Suppressor macrophage treated with lipopolysaccharide for 4 hours (primary cell): ENCODE measurements at regions not wholly inside any gene's neighbourhood (a gene's known extent, or its start where the extent isn't known, plus 50 kb on each side); places are given as distances from the start of the nearest gene placed in this dataset.

Experiments used
- DNase-seq: peaks from one replicate; pipeline ENCODE4 v3.0.0-alpha.2; 2020

DNA sequence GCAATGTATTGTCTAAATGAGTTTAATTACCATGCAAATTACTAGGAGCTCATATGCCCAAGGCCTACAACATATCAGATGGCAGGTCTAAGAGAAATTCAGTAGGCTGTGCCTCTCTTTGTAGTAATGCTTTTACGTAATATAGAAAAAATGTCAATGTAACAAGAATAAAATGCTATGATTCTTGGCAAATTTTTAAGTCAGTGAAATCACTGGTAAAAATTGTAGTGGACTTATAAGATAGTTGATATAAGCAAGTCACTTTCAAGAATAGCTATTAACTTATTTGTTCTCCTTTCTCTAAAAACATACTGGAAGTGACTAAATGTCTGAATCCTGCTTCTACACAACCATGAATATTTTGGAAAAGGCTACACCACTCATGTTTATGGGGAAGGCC, 707.8 kb downstream of the TUSC7 start:
- no peak for DNase-seq

DNA sequence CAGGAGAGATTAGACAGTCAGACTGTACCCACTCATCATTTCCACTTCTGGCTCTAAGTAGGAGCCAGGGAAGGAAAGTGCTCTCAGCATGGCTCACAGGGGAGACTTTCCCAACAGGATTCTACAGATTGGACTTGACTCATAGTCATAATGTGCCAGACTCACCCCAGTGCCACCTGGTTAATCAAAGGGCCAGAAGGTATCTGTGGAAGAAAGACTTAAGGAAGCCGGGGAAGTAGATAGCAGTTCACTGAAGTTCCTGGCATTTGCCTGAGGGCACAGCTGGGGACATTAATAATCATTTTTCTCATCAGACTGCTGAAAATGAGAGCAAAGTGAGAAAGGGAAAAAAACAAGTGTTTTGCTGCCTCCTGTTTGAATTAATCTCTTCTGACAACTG, 717.5 kb downstream of the TUSC7 start:
- DNase-seq, result no peak

DNA sequence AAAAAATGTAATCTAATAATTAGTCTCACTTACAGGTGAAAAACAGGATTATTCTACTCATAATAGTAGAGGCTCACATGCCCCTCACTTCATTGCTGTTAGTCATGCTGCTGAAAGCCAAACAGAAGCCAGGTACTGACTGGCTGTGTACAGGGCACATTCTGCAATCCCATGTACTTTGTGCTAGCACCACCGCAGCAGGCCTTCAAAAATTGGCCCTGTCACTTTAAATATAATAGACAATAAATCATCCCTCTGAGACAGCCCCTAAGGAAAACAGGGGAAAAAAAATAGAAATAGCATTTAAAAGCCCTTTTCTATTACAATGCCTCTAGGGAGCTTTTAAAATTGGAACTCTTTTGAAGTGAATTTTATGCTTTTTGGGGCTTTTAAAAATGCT, 723.8 kb downstream of the TUSC7 start:
- no peak for DNase-seq

DNA sequence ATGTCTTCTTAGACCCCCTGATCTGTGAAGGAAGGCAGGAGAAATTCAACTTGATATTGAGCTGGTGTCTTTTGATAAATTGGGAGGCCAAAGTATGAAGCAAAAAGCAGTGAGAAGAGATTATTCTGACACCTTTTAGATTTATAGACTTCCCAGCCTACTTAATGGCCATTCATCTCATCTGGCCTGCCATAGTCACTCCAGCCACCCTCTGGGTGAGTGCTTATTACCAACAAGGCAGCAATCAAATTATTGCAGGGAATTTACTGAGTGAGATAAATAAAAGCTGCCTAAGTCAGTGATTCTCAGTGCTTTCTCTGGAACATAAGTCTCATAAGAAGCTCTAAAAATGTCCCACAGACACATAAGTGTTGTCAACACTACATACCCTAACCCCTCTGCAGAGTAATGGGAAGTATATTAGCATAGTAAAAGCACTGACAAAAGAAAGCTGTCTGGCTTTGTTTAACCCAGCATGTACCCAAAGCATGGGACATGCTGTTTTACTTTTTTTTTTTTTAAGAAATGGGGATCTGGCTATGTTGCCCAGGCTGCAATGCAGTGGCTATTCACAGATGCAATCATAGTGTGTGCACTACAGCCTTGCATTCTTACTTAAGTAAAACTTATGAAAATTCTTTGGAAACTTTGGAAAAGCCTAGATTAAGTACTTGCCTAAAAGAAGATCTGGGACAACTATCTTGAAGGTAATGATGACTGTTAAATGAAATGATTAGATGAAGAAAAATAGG, 725.3 kb downstream of the TUSC7 start:
- no peak for DNase-seq

DNA sequence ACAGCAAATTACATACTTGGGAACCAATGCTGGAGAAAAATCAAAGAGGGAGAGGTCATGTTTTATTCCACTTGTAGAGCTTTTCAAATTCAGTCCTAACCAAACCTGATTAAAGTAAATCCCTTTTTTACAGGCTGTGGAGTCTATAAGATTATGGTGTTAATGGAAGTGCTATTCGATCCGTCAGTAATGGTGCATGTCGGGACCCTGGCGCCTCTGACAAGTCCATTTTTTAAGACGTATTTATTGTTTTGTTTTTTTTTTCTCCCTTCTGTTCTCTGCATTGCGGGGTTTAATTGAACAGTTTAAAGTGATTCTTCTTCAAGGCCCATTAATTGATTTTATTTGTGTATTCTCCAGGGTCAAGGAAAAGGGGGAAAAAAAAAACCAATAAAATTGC, 725.9 kb downstream of the TUSC7 start:
- DNase-seq, result no peak

DNA sequence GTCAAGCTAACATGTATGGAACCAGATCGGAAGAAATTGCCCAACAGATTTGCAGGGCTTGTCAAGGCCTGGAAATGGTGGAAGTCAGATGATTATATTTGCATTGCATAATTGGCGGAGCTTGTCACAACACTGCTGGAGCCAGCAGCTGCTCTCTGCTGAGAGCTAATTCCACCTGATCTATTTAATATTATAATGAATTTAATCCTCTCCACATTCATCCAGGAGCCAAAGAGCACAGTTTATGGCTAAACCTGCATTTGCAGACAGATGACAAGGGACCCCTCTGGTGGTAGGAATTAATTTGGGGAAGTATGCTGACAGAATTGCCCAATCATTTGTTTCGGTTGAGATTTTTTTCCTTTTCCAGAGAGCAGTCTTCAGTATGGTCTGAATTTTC, 730.2 kb downstream of the TUSC7 start:
- peak; percentile 59 for DNase-seq

DNA sequence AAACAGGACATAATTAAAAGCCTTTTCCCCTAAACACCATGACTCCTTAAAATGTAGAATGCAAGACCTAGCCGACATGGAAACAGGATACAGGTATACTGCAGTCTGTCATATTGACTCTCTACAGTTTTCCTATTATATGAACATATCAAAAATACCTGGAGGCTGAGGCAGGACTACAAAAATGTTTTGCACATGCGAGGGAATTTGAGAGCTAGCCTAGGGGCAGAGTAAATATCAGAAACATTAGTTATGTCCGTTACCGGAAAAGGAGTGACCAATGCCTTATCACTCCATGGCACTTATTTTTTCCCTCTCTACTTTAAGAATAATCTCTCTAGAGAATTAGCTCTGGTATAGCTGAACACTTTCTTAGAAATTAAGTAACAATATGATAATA, 732.3 kb downstream of the TUSC7 start:
- no peak for DNase-seq

DNA sequence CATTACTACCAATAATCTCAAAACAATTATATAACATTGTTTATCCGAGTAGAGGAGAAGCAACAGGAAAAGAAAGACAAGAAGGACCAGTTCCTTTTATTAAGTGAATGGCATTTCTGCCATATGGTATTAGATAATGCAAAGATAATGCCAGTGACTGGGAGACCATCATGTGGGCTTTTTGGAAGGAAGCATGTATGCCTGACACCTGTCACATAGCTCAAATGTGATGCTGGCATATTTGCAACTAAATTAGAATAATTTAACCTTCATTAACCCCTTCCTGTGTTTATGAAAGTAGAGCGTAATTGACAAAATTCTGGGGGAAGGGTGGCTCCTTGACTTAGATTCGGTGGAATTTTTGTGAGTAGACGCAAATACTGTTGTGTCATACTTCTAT, 733.0 kb downstream of the TUSC7 start:
- DNase-seq, result no peak

DNA sequence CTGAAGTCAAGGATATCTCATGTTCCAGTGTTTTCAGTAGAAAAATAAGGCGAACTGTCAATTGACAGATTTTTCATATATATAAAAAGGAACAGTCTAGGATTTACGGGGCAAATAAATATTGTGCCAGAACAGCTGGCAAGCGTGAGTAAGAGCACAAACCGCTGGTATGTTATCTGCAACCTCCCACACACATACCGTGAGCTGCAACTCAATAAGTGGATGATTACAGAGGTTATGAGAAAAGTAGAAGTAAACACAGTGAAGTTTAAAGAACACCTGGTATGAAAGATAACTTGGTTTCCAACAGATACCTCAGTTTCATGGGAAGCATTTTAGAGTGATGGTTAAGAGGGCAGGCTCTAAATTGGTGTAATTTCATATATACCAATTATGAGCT, 733.4 kb downstream of the TUSC7 start:
- no peak for DNase-seq

DNA sequence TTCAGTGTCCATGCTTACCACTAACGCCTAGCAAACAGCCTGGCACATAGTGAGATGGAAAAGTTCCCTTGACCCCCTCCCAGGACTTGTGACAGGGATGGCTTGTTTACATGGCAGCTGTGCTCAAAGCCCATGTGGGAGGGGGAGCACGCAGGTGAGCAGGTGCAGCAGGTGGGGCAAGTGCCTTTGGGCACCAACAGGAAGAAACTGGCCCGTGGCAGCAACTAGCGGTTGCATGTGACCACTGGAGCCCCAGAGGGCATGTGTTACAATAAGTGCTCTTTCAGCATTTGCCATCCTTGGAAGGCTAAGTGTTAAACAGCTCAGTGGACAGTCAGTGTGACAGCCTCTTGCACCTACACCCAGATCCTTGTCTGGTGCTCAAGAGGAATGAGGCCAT, 734.6 kb downstream of the TUSC7 start:
- no peak for DNase-seq

DNA sequence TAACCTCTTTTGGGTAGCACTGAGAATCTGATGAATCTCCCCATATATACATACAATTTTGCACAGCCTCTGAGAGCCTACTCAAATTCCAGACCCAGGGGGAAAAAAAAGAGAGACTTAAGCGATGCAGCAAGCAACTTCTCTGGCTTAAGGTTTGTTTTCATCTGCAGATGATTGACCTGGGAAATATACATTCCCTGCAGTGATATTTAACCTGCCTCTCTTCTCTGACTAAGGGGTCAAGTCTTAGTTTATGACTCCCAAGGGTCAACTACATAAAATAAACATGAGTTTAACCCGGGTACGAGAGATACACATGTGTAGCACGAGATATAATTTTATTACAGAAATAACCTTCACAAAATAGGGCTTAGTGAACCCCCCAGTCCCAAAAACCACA, 737.8 kb downstream of the TUSC7 start:
- no peak for DNase-seq

DNA sequence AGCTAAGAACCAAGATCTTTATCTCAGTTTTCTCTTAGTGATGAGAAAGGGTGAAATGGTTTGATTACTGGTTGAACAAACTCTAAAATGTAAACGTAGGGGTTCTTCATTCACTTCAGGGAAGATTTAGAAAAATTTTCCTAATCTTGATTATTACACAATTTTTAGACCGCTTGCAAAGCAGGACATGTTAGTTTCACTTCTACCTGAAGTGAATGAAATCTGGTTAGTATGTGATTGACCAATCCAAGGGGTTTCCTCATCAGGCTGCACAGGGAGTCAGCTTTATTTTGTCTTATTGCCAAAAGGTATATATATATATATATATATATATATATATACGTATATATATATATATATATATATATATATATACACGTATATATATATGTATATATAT, 740.4 kb downstream of the TUSC7 start:
- no peak for DNase-seq

DNA sequence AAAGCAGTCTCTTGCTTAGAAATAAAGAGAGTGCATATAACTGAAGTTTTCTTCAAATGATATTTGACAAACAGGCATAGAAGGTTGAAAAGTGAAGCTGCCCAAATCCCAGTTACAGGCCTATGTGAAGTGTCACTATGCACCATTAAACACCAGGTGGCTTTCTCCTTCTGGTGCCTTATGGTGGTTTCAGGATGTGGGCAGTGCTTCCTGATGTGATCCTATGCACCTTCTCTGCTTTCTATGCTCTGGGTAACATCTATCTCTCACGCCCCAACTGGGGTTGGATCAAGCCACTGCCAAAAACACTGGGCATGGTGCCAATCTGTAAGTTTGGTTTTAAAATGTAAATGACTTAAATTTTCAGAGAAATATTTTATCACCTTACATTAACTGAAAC, 744.7 kb downstream of the TUSC7 start:
- no peak for DNase-seq

DNA sequence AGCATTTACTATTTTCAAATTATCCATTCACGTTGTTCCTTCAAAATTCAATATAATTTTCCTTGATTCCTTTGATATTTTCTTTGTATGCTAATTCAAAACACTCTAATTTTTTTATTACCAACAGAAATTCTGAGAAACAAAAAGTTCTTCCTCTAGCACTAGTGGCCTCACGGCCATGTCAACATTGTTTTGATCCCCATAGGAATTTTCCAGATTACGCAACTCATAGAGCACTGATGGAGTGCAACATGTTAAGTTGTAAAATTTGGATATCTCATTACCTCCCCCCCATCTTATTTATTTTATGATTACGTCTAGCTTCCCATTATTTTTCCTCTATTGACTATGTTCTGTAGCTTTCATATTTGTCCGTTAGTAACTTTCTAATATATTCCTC, 745.3 kb downstream of the TUSC7 start:
- DNase-seq, result peak; percentile 5

DNA sequence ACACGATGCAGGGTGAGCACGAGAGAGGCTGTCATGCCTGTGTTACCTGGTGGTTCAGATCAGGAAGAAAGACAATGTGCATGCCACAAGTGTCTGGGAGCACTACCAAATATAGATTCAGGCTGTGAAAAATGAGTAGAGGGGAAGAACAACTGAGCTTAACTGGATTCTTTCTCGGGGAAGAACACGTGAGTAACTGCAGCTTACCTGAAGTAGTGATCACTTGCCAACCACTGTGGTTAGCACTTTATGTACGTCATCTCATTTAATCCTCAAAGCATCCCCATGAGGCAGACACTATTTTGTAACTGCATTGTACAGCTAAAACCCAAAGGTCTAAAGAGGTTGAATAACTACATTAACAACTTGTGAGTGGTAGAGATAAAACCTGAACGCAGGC, 746.2 kb downstream of the TUSC7 start:
- no peak for DNase-seq

DNA sequence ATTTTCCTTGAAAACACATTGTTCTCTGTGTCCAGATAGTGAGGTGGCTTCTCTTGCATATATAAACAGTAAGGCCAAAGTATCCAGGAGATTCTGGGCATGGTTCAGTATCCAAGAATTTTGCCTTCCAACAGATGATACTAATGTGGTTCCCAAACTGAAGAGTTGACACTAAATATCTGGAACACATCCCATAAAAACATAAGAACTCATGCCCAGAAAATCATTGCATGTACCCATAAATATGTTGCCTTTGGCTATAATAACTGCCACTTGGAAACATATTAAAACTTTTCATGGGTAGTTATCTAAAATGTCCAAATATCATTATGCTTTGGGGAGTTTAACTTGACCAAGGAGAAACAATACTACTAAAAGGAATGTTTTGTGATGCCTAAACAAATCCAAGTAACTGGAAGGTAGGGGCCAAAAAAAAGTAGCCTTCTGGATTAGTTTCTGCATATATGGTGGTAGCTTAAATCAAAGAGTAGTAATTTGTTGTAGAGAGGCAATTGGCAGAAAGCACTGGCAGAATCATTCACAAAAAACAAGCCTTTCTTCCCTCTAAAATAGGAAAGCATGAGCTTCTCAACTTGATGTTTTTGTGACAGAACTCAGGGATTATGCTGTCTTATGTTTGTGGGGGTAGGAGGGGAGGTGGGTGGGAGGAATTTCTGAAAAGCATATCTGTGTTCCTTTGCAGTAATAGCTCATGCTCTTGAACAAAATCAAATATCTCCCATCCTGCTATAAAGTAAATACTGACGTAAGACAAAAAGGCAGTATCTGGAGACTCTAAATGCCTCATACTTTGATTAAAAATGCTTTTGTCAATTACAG, 753.9 kb downstream of the TUSC7 start:
- DNase-seq, result no peak

DNA sequence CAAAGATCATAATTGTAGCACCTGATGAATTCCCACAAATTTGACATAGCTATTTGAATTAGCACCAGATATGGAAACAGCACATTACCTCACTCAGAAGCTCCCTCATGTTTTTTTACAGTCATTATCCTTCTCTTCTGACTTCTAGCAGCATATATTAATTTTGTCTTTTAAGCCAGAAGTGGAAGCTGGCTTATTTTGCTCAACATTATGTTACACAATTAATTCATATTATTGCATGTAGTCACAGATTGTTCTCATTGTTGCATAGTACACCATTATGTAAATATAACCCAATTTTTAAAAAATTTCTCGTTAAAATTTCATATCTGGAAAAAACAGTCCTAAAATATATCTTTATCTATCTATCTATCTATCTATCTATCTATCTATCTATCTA, 762.3 kb downstream of the TUSC7 start:
- DNase-seq, result no peak

DNA sequence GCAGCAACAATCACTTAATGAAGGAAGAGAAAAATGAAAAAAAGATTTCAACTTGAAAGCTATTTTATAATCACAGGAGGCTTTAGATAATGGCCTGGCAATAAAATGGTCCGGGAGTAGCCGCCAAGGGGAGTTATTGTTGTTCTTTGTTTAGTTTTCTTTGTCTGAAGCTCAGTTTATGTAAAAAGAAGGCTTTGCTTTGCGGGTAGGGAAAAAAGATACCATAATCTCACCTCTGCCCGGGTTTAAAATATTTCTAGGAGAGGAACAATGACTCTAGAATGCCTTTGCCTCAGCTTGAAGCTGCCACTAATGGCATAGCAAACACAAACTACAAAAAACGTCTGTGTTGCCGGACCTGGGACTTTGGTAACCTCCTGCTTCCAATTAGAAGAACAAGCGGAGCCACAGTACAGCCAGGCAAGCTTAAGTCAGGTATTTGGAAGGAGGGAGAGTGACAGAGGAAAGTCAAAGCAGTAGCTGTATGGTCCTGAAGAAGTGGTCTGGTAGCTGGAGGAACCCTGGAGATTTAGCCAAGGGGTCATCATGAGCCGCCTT, 764.5 kb downstream of the TUSC7 start:
- DNase-seq, result no peak

DNA sequence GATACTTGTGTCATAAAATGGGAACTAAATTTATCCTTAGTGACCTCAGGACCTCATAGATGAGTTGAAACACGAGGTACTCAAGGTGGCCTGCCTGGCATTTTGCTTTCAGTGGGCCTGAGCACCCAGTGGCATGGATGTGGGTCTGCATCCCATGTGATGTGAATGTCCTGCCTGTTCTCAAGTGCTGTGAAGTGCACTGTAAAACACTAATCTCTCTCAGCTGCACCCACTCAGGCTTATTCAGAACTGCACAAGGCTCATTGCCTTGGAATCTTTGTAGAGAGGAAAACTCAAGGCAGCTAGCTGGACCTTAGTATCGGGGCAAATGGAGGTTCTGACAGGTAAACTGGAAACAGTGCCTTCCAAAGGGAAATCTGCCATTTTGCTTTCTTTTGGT, 767.0 kb downstream of the TUSC7 start:
- DNase-seq, result no peak

DNA sequence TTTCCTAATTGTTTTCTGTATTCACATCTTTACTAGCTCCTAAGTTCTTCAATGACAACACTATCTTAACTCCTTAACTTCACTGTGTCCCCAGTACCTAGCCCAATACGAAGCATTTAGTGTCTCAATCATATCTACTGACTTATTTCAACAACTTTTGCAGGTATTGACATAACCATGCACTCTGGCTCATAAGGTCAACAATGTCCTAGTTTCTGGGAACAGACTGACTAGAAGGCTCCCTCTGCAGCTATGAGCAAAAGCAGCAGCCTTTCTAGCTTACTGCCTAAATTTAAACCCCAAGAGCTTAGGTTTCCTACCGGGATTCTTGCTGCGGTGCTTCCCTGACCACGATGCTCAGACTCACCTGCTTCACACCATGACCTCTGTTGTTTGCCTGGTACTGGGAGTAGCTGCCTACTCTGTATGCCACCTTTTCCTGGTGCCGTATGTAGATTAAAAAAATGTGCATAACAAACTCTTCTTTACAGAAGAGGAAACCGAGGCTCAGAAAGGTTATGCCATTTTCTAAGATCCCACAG, 767.7 kb downstream of the TUSC7 start:
- DNase-seq, result no peak

DNA sequence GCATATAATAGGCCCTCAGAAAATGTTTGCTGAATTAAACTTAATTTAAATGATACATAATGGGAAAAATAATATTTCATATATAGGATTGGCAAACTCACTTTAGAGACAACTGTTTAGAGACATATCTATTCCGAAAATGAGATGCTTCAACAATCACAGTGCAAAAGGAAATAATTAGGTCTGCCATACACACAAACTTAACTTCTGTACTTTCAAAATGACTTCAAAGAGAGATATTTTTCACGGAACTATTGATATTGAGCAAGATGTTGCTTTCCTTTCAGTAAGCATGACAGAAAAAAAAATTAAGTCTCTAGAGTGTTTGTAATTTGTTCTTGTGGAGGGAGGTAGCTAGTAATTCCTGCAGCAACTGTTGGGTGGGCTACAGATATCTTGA, 769.5 kb downstream of the TUSC7 start:
- no peak for DNase-seq

DNA sequence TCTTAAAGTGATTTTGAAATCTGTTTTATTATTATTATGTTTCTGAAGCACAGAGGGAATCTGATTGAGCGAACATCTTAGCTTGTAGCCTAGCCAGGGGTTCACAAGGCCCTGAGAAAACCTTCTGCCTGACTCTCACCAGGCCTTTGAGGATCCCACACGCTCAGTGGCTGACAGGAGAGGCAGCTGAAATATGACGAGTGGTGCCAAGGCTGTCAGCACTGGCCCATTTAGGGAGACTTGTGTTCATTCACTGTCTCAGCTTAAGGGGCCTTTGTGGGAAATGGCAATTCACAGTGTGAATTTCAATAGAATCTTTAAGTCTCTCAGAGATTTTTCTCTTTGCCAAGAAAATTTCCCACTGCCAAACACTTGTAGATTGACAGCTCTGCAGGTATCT, 770.9 kb downstream of the TUSC7 start:
- no peak for DNase-seq

DNA sequence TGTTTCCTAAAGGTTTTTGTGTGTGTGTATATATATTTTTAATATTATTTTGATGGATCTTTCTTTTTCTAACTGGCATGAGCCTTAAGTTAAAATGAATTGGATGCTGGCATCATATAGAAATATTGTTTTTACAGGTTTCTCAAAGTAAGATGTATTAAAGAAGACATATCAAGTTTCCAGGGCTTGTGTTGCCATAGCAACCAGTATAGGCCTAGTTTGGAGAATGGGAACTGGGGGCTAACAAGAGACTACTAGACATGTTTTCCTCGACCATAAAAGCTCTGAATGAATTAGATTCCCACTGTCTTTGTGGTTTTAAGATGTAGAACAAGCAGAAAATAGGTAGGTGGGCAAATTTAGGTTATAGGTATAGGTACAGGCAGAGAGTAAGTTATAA, 771.4 kb downstream of the TUSC7 start:
- no peak for DNase-seq

DNA sequence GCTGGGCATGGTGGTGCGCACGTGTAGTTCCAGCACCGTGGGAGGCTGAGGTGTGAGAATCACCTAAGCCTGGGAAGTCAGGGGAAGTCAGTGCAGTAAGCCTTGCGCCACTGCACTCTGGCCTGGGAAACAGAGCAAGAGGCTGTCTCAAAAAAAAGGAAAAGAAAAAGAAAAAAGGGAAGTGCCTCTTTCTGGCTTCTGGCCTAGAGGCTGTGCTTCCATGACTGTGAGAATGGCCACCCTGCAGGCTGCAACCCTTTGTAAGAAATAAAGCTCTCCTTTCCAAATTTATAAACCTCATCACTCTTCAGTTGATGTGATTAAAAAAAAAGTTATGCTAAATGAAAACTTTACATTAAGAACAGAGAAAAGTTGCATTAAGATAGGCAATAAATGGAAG, 774.3 kb downstream of the TUSC7 start:
- no peak for DNase-seq
